NCI-H748 treated with DMSO at 0.1 percent for 48 hours (cell line): ENCODE measurements at regions not wholly inside any gene's neighbourhood (a gene's known extent, or its start where the extent isn't known, plus 50 kb on each side); places are given as distances from the start of the nearest gene placed in this dataset.
"Not testable (repeated sequence)": the region's sequence is repeated elsewhere in the genome, so short reads cannot be mapped to it uniquely, and the experiment has no call there.

Experiments used
- DNase-seq: peaks from one replicate; lab custom pipeline; 2025; lab: John Stamatoyannopoulos, UW

DNA sequence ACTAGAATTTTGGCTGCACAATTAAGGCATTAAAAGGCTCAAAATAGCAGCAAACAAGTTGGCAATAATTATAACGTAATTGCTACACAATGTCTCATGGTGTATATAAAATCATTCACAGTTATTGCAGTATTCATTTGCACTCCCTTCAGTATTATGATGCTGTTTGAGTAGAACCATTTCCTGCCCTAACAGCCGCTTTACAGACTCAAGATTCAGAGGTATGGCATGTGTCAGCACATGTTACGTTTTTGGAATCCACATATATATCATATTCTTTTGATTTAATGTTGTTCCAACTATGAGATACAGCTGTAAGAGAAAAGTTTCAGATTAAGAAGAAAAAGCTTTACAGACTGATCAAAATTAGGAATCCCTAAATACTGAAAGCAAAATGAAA lies 56.3 kb upstream of the NCKAP5 start:
- DNase-seq, result no peak

GRCh38 chr2:133627741-133628140 lies 59.5 kb upstream of the NCKAP5 start:
- no peak for DNase-seq

GRCh38 chr2:133633309-133633708 lies 65.0 kb upstream of the NCKAP5 start:
- DNase-seq, result no peak

DNA sequence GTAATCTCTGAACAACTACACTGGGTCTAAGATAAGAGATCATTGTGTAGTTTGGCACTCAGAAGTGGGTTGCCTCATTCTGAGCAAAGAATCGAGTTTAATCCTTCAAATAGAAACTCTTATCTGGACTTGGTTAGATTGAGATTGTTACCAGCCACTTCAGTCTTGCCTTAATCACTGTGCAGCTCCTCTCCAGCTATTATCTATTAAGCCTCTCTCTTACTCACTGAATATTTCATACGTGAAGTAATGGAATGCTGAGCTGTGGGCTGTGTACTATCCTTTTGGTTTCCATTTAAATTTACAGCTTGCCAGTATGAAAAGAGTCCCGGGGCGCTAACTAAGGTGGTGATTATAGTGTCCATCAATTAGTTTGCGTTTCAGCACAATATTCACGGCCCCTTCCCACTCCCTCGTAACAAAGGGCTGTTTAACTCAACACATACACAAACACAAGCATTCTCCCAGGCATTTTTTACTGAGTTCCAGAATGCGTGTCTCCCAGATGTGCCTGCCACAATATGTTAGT lies 65.7 kb upstream of the NCKAP5 start:
- DNase-seq, result no peak

GRCh38 chr2:133635131-133635530 lies 66.9 kb upstream of the NCKAP5 start:
- no peak for DNase-seq

- DNase-seq, result no peak
Measured at GRCh38 chr2:133636287-133636686, 68.0 kb upstream of the NCKAP5 start.

GRCh38 chr2:133640103-133640502 lies 71.8 kb upstream of the NCKAP5 start:
- DNase-seq, result no peak

GRCh38 chr2:133641497-133641896 lies 73.2 kb upstream of the NCKAP5 start:
- DNase-seq, result no peak

- no peak for DNase-seq
Measured at GRCh38 chr2:133641942-133642725, 73.9 kb upstream of the NCKAP5 start.

- no peak for DNase-seq
Measured at GRCh38 chr2:133642791-133643191, 74.5 kb upstream of the NCKAP5 start.

- DNase-seq, result no peak
Measured at GRCh38 chr2:133643863-133644262, 75.6 kb upstream of the NCKAP5 start.

DNA sequence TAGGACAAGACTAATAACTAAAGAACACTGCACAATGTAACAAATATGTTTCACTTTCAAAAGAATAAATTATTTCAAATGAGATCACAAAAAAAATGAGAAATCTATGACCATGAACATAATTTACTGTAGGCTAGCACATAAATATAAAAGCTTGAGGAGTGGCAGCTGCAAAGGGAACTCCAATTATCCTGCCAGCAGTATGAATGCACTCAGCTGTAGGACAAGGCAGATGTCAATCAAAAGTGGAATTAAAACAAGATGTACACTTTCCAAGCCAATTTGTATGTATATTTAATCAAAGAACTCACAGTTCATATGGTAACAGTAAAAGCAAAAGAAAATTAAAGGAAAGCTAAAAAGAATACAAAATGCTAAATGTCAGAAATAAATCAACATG lies 76.6 kb upstream of the NCKAP5 start:
- DNase-seq, result no peak

GRCh38 chr2:133647386-133647785 lies 79.1 kb upstream of the NCKAP5 start:
- not testable (repeated sequence) for DNase-seq

- no peak for DNase-seq
Measured at GRCh38 chr2:133651861-133652260, 83.6 kb upstream of the NCKAP5 start.

DNA sequence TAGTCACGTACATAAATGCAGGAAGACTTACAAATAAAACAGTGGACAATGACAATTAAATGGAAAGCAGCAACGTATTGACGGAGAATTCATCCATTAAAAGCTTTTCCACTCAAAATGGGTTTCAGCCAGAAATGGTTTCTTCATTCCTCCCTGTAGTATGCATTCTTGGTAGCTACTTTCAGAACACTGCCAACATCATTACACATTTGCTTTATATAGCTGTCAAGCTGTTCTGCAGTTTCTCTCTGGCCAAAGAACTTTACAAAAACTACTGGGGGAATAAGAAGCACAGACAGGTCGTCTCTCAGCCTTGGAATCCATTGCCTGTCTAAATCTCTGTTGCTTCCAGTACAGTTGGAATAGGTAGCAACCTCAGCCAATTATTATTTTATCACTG lies 84.1 kb upstream of the NCKAP5 start:
- DNase-seq, result no peak

- DNase-seq, result no peak
Measured at GRCh38 chr2:133653056-133653455, 84.8 kb upstream of the NCKAP5 start.

GRCh38 chr2:133654949-133655348 lies 86.7 kb upstream of the NCKAP5 start:
- DNase-seq, result no peak

GRCh38 chr2:133655610-133656009 lies 87.3 kb upstream of the NCKAP5 start:
- no peak for DNase-seq

DNA sequence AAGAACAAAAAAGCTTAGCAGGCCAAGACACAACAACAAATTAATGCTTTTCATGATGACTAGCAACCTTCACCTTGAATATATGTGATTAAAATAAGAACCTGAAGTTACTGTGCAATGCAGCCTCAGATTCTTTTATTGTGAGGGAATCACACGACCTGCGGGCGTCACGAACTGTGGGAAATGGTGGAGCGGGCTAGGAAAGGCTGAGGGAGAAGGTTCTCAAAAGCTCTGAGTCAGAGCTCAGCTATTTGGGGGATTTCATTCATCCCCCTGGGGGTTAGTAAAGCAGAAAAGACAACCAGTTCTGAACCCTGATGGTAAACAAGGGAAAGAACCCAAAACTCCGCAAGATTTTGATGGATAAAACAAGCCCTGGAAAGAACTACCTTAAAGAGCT lies 89.3 kb upstream of the NCKAP5 start:
- no peak for DNase-seq

- no peak for DNase-seq
Measured at GRCh38 chr2:133658020-133658903, 90.0 kb upstream of the NCKAP5 start.

GRCh38 chr2:133660510-133660909 lies 92.2 kb upstream of the NCKAP5 start:
- no peak for DNase-seq

GRCh38 chr2:133661392-133661791 lies 93.1 kb upstream of the NCKAP5 start:
- no peak for DNase-seq

DNA sequence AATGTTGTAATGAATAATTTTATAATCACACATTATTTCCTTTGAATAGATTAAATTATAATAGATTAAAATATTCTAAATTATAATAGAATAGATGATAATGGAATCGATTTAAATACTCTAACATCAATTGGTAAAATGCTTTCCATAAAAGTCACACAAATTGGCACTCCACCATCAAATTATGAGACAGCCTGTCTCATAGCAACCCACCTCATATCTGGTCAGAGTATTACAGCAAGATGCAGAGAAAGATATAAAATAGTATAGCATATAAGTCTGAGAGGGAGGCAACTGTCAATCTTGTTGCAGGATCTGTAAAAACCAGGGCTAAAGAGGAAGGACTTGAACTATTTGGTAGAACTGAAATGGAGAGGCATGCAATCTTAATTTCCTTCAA lies 98.4 kb upstream of the NCKAP5 start:
- DNase-seq, result no peak
